ENCODE measurements at regions not wholly inside any gene's neighbourhood (a gene's known extent, or its start where the extent isn't known, plus 50 kb on each side); places are given as distances from the start of the nearest gene placed in this dataset.

GRCh38 chr6:149217466-149217888, 100.0 kb upstream of the TAB2 start:
- Histone ChIP-seq H3K27ac (no peak overlapping the region), H3K27me3 (no peaks in the 10 kb centered on the region), H3K4me3 (no peak overlapping the region), H3K4me1 (peaks cover 0 to under 1% (median 0%) of the 10 kb centered on the region in 3 donors), H3K9me3 (no peaks in the 10 kb centered on the region), H3K36me3 (no peaks in the 10 kb centered on the region)
- intact Hi-C loops (cut with DNase I): no loop called here
- ATAC-seq (no peak), FAIRE-seq (no peak), DNase-seq (no peak)
- TF ChIP-seq, protein P1, sequence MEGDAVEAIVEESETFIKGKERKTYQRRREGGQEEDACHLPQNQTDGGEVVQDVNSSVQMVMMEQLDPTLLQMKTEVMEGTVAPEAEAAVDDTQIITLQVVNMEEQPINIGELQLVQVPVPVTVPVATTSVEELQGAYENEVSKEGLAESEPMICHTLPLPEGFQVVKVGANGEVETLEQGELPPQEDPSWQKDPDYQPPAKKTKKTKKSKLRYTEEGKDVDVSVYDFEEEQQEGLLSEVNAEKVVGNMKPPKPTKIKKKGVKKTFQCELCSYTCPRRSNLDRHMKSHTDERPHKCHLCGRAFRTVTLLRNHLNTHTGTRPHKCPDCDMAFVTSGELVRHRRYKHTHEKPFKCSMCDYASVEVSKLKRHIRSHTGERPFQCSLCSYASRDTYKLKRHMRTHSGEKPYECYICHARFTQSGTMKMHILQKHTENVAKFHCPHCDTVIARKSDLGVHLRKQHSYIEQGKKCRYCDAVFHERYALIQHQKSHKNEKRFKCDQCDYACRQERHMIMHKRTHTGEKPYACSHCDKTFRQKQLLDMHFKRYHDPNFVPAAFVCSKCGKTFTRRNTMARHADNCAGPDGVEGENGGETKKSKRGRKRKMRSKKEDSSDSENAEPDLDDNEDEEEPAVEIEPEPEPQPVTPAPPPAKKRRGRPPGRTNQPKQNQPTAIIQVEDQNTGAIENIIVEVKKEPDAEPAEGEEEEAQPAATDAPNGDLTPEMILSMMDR (IDR thresholded peaks at IDR 0.05): no peak

- Histone ChIP-seq H3K27me3 (no peaks in the 10 kb centered on the region), H3K27ac (no peak overlapping the region), H3K4me3 (no peak overlapping the region), H3K36me3 (no peaks in the 10 kb centered on the region), H3K4me1 (no peaks in the 10 kb centered on the region), H3K9me3 (no peaks in the 10 kb centered on the region)
- no peak for ATAC-seq
- TF ChIP-seq, protein P1 (IDR thresholded peaks at IDR 0.05): no peak
- no peak for DNase-seq
- intact Hi-C loops (cut with DNase I): no loop called here
- no peak for FAIRE-seq
Observed at GRCh38 chr6:149218471-149218870, 99.0 kb upstream of the TAB2 start.

DNA sequence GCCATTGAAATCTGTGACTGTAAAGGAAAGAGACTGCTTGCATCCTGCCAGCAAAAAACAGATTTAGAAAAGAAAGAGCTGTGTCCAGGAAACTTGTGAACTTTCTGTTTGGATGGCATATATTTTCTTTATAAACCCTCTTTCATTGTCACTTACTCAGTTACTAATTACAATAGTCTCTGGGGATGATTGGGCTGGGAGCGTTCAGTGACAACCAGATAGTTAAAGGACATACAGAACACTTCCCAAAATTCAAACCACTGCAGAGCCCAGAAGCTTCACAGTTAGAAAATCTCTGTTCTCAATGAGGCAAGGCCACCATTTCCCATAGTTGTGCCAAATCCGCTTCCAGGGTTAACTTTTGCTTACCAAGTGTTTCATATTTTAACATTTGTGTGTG, 98.6 kb upstream of the TAB2 start:
- Histone ChIP-seq H3K27ac (no peak overlapping the region), H3K27me3 (no peaks in the 10 kb centered on the region), H3K4me3 (no peak overlapping the region), H3K9me3 (no peaks in the 10 kb centered on the region), H3K4me1 (peaks cover 0 to 3% (median 2%) of the 10 kb centered on the region in 3 donors), H3K36me3 (no peaks in the 10 kb centered on the region)
- intact Hi-C loops (cut with DNase I): no loop called here
- FAIRE-seq (no peak), ATAC-seq (no peak), DNase-seq (no peak)
- WGBS, 2 donors: 96% methylated on average over 2 of the region's 2 CpGs
- TF ChIP-seq, protein P1 (IDR thresholded peaks at IDR 0.05): no peak

- Histone ChIP-seq H3K4me1 (peaks cover 0 to 7% (median 5%) of the 10 kb centered on the region in 3 donors), H3K27me3 (no peaks in the 10 kb centered on the region), H3K4me3 (no peak overlapping the region), H3K9me3 (no peaks in the 10 kb centered on the region), H3K27ac (no peak overlapping the region), H3K36me3 (no peaks in the 10 kb centered on the region)
- ATAC-seq (no peak), FAIRE-seq (no peak), DNase-seq (no peak)
- intact Hi-C loops (cut with DNase I): no loop called here
- WGBS, 2 donors: 90 to 91% methylated on average over 6 of the region's 6 CpGs
- TF ChIP-seq, protein P1 (IDR thresholded peaks at IDR 0.05): no peak
Observed at GRCh38 chr6:149220882-149221773, 96.4 kb upstream of the TAB2 start.

- intact Hi-C loops (cut with DNase I): no loop called here
- DNase-seq (no peak), ATAC-seq (no peak), FAIRE-seq (no peak)
- Histone ChIP-seq H3K27me3 (no peaks in the 10 kb centered on the region), H3K9me3 (no peaks in the 10 kb centered on the region), H3K4me3 (no peak overlapping the region), H3K27ac (no peak overlapping the region), H3K4me1 (peaks cover 0 to 7% (median 5%) of the 10 kb centered on the region in 3 donors), H3K36me3 (no peaks in the 10 kb centered on the region)
- whole genome bisulfite sequencing, 2 donors: 93 to 94% methylated on average over 4 of the region's 4 CpGs
- TF ChIP-seq, protein P1 (IDR thresholded peaks at IDR 0.05): no peak
Observed at GRCh38 chr6:149221774-149222070, 95.8 kb upstream of the TAB2 start.

All from pancreas (tissue), 10 donors.